ENCODE measurements at regions not wholly inside any gene's neighbourhood (a gene's known extent, or its start where the extent isn't known, plus 50 kb on each side); places are given as distances from the start of the nearest gene placed in this dataset.

- TF ChIP-seq YY1 (IDR thresholded peaks at IDR 0.05) = no peak
- TF ChIP-seq, protein P1, sequence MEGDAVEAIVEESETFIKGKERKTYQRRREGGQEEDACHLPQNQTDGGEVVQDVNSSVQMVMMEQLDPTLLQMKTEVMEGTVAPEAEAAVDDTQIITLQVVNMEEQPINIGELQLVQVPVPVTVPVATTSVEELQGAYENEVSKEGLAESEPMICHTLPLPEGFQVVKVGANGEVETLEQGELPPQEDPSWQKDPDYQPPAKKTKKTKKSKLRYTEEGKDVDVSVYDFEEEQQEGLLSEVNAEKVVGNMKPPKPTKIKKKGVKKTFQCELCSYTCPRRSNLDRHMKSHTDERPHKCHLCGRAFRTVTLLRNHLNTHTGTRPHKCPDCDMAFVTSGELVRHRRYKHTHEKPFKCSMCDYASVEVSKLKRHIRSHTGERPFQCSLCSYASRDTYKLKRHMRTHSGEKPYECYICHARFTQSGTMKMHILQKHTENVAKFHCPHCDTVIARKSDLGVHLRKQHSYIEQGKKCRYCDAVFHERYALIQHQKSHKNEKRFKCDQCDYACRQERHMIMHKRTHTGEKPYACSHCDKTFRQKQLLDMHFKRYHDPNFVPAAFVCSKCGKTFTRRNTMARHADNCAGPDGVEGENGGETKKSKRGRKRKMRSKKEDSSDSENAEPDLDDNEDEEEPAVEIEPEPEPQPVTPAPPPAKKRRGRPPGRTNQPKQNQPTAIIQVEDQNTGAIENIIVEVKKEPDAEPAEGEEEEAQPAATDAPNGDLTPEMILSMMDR (IDR thresholded peaks at IDR 0.05; ENCODE audit: low read depth, low read length, missing input control) = no peak
- TF ChIP-seq JUND (IDR thresholded peaks at IDR 0.05) = no peak
Observed at GRCh38 chr6:10310826-10311225, 104.0 kb downstream of the TFAP2A start.

All from liver (tissue), 3 donors.